ENCODE measurements at regions not wholly inside any gene's neighbourhood (a gene's known extent, or its start where the extent isn't known, plus 50 kb on each side); places are given as distances from the start of the nearest gene placed in this dataset.

- TF ChIP-seq, protein P1, sequence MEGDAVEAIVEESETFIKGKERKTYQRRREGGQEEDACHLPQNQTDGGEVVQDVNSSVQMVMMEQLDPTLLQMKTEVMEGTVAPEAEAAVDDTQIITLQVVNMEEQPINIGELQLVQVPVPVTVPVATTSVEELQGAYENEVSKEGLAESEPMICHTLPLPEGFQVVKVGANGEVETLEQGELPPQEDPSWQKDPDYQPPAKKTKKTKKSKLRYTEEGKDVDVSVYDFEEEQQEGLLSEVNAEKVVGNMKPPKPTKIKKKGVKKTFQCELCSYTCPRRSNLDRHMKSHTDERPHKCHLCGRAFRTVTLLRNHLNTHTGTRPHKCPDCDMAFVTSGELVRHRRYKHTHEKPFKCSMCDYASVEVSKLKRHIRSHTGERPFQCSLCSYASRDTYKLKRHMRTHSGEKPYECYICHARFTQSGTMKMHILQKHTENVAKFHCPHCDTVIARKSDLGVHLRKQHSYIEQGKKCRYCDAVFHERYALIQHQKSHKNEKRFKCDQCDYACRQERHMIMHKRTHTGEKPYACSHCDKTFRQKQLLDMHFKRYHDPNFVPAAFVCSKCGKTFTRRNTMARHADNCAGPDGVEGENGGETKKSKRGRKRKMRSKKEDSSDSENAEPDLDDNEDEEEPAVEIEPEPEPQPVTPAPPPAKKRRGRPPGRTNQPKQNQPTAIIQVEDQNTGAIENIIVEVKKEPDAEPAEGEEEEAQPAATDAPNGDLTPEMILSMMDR (conservative IDR thresholded peaks at IDR 0.05 in 1 of 2, IDR thresholded peaks at IDR 0.05 in 1 of 2; ENCODE audit: extremely low read depth in 1 of 2, insufficient read depth in 1 of 2, low read depth in 1 of 2, low read length in 2 of 2): no peak
- no peak for TF ChIP-seq EZH2 (IDR thresholded peaks at IDR 0.05; ENCODE audit: borderline replicate concordance, low read length)
These were observed 276.2 kb upstream of the POU5F2 start for GRCh38 chr5:94017579-94017978.

Measured in mammary epithelial cell (primary cell).